GM23338 (cell line): ENCODE measurements at regions not wholly inside any gene's neighbourhood (a gene's known extent, or its start where the extent isn't known, plus 50 kb on each side); places are given as distances from the start of the nearest gene placed in this dataset.

ENCODE experiments used
- ATAC-seq: fragments of 200-7000 bp; cut with Tn5 transposase; 3 replicates; pipeline ENCODE4 v1.9.1; 2020
- DNase-seq: peaks from one replicate; pipeline ENCODE4 v3.0.0-alpha.2; 2015; ENCODE audit warnings: low spot score
- H2AFZ ChIP-seq: fragments of 200-600 bp; sonication (generic); 2 replicates; pipeline ENCODE4 v1.8.0; 2016; ENCODE audit warnings: antibody characterized with exemption, mild to moderate bottlenecking, moderate library complexity
- H3F3A ChIP-seq: fragments of 200-600 bp; sonication (generic); replicated peaks from 2 replicates; pipeline ENCODE4 v1.8.0; 2017; ENCODE audit warnings: antibody characterized with exemption, mixed run types, low read depth
- H3K27ac ChIP-seq: fragments of 200-600 bp; sonication (generic); 2 replicates; pipeline ENCODE4 v1.6.1; 2016; ENCODE audit warnings: low read depth
- H3K27me3 ChIP-seq: fragments of 200-600 bp; sonication (generic); 2 replicates; pipeline ENCODE4 v1.8.0; 2016; ENCODE audit warnings: mild to moderate bottlenecking, mixed run types, moderate library complexity; ENCODE audit not compliant: insufficient read depth
- H3K36me3 ChIP-seq: fragments of 200-600 bp; sonication (generic); 2 replicates; pipeline ENCODE4 v1.8.0; 2016; ENCODE audit warnings: mild to moderate bottlenecking; ENCODE audit not compliant: insufficient read depth
- H3K4me1 ChIP-seq: fragments of 200-600 bp; sonication (generic); 2 replicates; pipeline ENCODE4 v1.8.0; 2016; ENCODE audit warnings: mild to moderate bottlenecking, moderate library complexity; ENCODE audit not compliant: insufficient read depth
- H3K4me2 ChIP-seq: fragments of 200-600 bp; sonication (generic); 2 replicates; pipeline ENCODE4 v1.7.1; 2017; ENCODE audit warnings: mixed run types
- H3K4me3 ChIP-seq: fragments of 200-600 bp; sonication (generic); 2 replicates; pipeline ENCODE4 v1.6.1; 2016; ENCODE audit warnings: mixed run types
- H3K79me2 ChIP-seq: fragments of 200-600 bp; sonication (generic); replicated peaks from 2 replicates; pipeline ENCODE4 v1.8.0; 2017; ENCODE audit warnings: mild to moderate bottlenecking; ENCODE audit not compliant: insufficient read depth
- H3K9me2 ChIP-seq: fragments of 200-600 bp; sonication (generic); 2 replicates; pipeline ENCODE4 v1.8.0; 2017; ENCODE audit not compliant: insufficient read depth
- H4K20me1 ChIP-seq: fragments of 200-600 bp; sonication (generic); replicated peaks from 2 replicates; pipeline ENCODE4 v1.8.0; 2017; ENCODE audit warnings: mild to moderate bottlenecking; ENCODE audit not compliant: insufficient read depth
- H3K27ac Mint-ChIP-seq: 2 replicates; pipeline ENCODE4 v1.8.0; 2020; ENCODE audit warnings: inconsistent platforms, mild to moderate bottlenecking, moderate library complexity, mixed read lengths
- H3K27me3 Mint-ChIP-seq: 3 replicates; pipeline ENCODE4 v1.8.0; 2022; ENCODE audit warnings: low read depth, mild to moderate bottlenecking, moderate library complexity, mixed read lengths, inconsistent platforms; ENCODE audit not compliant: insufficient read depth, poor library complexity
- H3K36me3 Mint-ChIP-seq: 3 replicates; pipeline ENCODE4 v1.8.0; 2021; ENCODE audit warnings: low read depth, mild to moderate bottlenecking, inconsistent platforms, moderate library complexity, mixed read lengths
- H3K4me1 Mint-ChIP-seq: 3 replicates; pipeline ENCODE4 v1.8.0; 2020; ENCODE audit warnings: mild to moderate bottlenecking, inconsistent platforms, mixed read lengths
- H3K4me3 Mint-ChIP-seq: 3 replicates; pipeline ENCODE4 v1.8.0; 2021; ENCODE audit warnings: moderate library complexity, mild to moderate bottlenecking, inconsistent platforms, mixed read lengths
- H3K9me3 Mint-ChIP-seq: 3 replicates; pipeline ENCODE4 v1.8.0; 2020; ENCODE audit warnings: moderate library complexity, mild to moderate bottlenecking, inconsistent platforms, mixed read lengths
- CREB1 ChIP-seq: fragments of 250-450 bp; sonication (Bioruptor Pico); IDR thresholded peaks from 2 replicates; pipeline ENCODE4 v1.5.0; 2020; ENCODE audit warnings: low read depth, mild to moderate bottlenecking, moderate library complexity
- EZH2 ChIP-seq: fragments of 200-600 bp; sonication (generic); IDR thresholded peaks from one replicate; pipeline ENCODE4 v1.8.0; 2017; ENCODE audit warnings: antibody characterized with exemption, mild to moderate bottlenecking, low read depth; ENCODE audit not compliant: unreplicated experiment
- EZH2phosphoT487 ChIP-seq: fragments of 200-600 bp; sonication (generic); IDR thresholded peaks from one replicate; pipeline ENCODE4 v1.8.1; 2018; ENCODE audit warnings: antibody characterized with exemption; ENCODE audit not compliant: unreplicated experiment
- JUNB ChIP-seq: IDR thresholded peaks from one replicate; pipeline ENCODE4 v1.6.1; 2016; ENCODE audit warnings: antibody characterized with exemption; ENCODE audit not compliant: unreplicated experiment
- NANOG ChIP-seq: IDR thresholded peaks from 2 replicates; pipeline ENCODE4 v1.6.1; 2016; ENCODE audit warnings: antibody characterized with exemption, borderline replicate concordance
- POLR2AphosphoS5 ChIP-seq: IDR thresholded peaks from 2 replicates; pipeline ENCODE4 v1.6.1; 2016; ENCODE audit warnings: antibody characterized with exemption, low read depth
- REST ChIP-seq: IDR thresholded peaks from one replicate; pipeline ENCODE4 v1.6.1; 2018; ENCODE audit warnings: antibody characterized with exemption; ENCODE audit not compliant: unreplicated experiment
- STAT1 ChIP-seq: IDR thresholded peaks from one replicate; pipeline ENCODE4 v1.6.1; 2016; ENCODE audit warnings: antibody characterized with exemption; ENCODE audit not compliant: unreplicated experiment
- ZNF114 ChIP-seq: fragments of 250-450 bp; sonication (Bioruptor Pico); IDR thresholded peaks from 2 replicates; pipeline ENCODE4 v1.5.0; 2020; ENCODE audit warnings: mild to moderate bottlenecking, moderate library complexity
- ZNF331 ChIP-seq: fragments of 250-450 bp; sonication (Bioruptor Pico); IDR thresholded peaks from 2 replicates; pipeline ENCODE4 v1.5.0; 2020; ENCODE audit warnings: low read depth, mild to moderate bottlenecking, moderate library complexity
- ZNF462 ChIP-seq: fragments of 250-450 bp; sonication (Bioruptor Pico); IDR thresholded peaks from 2 replicates; pipeline ENCODE4 v1.5.0; 2020; ENCODE audit warnings: mild to moderate bottlenecking, moderate library complexity
- TF ChIP-seq, protein P1 (sequence below): IDR thresholded peaks from 2 replicates; pipeline ENCODE4 v1.6.1; 2016; ENCODE audit warnings: antibody characterized with exemption

DNA sequence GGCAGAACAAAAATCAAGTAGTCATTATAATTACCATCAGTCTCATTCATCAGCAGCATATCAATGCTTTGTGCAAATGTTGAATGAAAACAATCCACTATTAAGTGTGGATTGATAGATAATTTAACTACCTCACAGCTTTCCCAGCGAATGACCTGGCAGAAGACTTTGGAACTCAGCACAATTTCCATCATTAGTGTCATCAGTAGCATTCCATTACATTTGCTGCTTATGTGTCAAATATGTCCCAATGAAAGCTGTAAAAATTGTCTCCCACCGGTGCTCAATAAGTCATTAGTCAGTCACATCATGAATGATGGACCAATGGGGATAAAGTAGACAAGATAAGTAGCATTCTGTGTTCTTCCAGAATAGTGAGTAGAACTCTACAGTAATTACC, 1513.5 kb upstream of the PRR20A start:
- Histone ChIP-seq H3K4me1 (no peaks in the 10 kb centered on the region), H3K27ac (no peak overlapping the region), H3K79me2 (no peaks in the 10 kb centered on the region), H3K36me3 (peaks cover 5% of the 10 kb centered on the region), H3K4me2 (no peak overlapping the region), H2AFZ (no peak overlapping the region), H3K27me3 (no peaks in the 10 kb centered on the region), H3K4me3 (no peak overlapping the region), H3F3A (no peaks in the 10 kb centered on the region), H4K20me1 (no peaks in the 10 kb centered on the region), H3K9me2 (no peaks in the 10 kb centered on the region)
- Mint-ChIP-seq H3K27me3 (peaks cover 5% of the 10 kb centered on the region), H3K4me3 (no peak overlapping the region), H3K9me3 (peaks cover 40% of the 10 kb centered on the region), H3K4me1 (no peaks in the 10 kb centered on the region), H3K36me3 (peaks cover 40% of the 10 kb centered on the region), H3K27ac (no peak overlapping the region)
- DNase-seq, result no peak
- TF ChIP-seq REST (no peak), EZH2phosphoT487 (no peak), NANOG (no peak), POLR2AphosphoS5 (no peak), EZH2 (no peak), STAT1 (no peak), CREB1 (no peak), ZNF331 (CRISPR knock-in tag) (no peak), ZNF114 (CRISPR knock-in tag) (no peak), JUNB (no peak)
- TF ChIP-seq, protein P1, sequence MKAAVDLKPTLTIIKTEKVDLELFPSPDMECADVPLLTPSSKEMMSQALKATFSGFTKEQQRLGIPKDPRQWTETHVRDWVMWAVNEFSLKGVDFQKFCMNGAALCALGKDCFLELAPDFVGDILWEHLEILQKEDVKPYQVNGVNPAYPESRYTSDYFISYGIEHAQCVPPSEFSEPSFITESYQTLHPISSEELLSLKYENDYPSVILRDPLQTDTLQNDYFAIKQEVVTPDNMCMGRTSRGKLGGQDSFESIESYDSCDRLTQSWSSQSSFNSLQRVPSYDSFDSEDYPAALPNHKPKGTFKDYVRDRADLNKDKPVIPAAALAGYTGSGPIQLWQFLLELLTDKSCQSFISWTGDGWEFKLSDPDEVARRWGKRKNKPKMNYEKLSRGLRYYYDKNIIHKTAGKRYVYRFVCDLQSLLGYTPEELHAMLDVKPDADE, result no peak
- no peak for ATAC-seq

DNA sequence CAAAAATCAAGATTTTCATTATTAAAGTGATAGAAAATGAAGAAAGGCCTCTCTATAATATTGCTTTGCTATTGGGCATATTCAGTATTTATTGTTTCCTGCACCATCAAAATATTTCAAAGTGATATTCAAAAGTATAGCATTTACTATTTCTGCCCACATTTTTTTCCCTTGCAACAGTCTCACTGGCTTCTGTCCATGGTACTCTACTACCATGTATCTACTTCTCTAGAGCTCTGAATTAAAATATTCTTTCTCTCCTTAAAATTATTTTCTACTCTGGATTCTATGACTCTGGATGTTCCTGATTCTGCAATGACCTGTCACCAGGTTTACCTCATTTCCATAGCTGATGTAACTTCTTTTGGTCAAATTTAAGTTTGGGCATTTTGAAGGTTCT, 1508.3 kb upstream of the PRR20A start:
- H3K4me1 ChIP-seq, result no peaks in the 10 kb centered on the region
- DNase-seq (no peak), ATAC-seq (no peak)
- no peaks in the 10 kb centered on the region for H4K20me1 ChIP-seq
- Mint-ChIP-seq H3K9me3 (peaks cover 20% of the 10 kb centered on the region; the same call in 2 of the 3 replicates), H3K36me3 (peaks cover 27% of the 10 kb centered on the region; the same call in 2 of the 3 replicates), H3K27me3 (no peaks in the 10 kb centered on the region), H3K4me1 (no peaks in the 10 kb centered on the region; the same call in 2 of the 3 replicates), H3K4me3 (no peak overlapping the region), H3K27ac (no peak overlapping the region)
- H3F3A ChIP-seq, result no peaks in the 10 kb centered on the region
- no peak overlapping the region for H3K4me2 ChIP-seq
- no peaks in the 10 kb centered on the region for H3K27me3 ChIP-seq
- no peak overlapping the region for H3K27ac ChIP-seq
- no peak overlapping the region for H2AFZ ChIP-seq
- H3K9me2 ChIP-seq, result no peaks in the 10 kb centered on the region
- no peaks in the 10 kb centered on the region for H3K79me2 ChIP-seq
- no peak overlapping the region for H3K4me3 ChIP-seq
- no peaks in the 10 kb centered on the region for H3K36me3 ChIP-seq
- TF ChIP-seq ZNF462 (CRISPR knock-in tag), result no peak
